ENCODE measurements at regions not wholly inside any gene's neighbourhood (a gene's known extent, or its start where the extent isn't known, plus 50 kb on each side); places are given as distances from the start of the nearest gene placed in this dataset.

DNA sequence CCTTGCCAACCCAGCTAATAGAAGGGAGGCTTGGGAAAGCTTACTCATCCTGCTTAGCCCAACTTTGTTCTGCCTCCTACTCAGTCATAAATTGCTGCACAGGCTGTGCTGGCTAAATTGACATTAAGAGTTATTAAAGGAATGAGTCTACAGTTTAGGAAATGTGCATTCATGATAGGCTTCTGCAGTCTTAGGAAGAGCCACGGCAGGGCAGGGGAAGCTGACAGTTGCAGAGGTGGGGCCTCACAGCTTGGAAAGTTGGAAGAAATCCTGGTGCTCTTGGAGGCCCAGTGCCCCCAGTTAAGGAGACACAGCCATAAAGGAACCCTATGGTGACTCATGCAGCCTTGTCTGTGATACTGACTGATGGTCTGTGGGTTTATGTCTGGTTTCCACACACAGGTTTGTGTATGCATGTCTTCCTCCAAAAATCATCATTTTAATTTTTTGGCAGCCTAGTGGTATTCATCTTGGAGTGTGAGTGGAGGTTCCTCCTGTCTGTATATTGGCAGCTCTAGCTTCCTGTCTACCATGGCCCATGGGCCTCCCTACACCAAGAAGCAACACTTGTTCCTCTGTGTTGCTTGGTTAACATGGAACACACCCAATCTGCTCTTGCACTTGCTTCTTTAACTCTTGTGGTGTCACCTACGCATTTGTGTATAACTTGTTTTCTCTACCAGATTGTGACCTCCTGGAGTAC lies 135.0 kb upstream of the KL start:
- in situ Hi-C loops (cut with HindIII; ENCODE audit: low sequenced_read_pairs): no loop called here

GRCh38 chr13:32881777-32882145 lies 134.5 kb upstream of the KL start:
- in situ Hi-C loops (cut with HindIII; ENCODE audit: low sequenced_read_pairs): no loop called here
- no peak for DNase-seq (ENCODE audit: low read depth)
- TF ChIP-seq, protein P1, sequence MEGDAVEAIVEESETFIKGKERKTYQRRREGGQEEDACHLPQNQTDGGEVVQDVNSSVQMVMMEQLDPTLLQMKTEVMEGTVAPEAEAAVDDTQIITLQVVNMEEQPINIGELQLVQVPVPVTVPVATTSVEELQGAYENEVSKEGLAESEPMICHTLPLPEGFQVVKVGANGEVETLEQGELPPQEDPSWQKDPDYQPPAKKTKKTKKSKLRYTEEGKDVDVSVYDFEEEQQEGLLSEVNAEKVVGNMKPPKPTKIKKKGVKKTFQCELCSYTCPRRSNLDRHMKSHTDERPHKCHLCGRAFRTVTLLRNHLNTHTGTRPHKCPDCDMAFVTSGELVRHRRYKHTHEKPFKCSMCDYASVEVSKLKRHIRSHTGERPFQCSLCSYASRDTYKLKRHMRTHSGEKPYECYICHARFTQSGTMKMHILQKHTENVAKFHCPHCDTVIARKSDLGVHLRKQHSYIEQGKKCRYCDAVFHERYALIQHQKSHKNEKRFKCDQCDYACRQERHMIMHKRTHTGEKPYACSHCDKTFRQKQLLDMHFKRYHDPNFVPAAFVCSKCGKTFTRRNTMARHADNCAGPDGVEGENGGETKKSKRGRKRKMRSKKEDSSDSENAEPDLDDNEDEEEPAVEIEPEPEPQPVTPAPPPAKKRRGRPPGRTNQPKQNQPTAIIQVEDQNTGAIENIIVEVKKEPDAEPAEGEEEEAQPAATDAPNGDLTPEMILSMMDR (IDR thresholded peaks at IDR 0.05; ENCODE audit: low read depth, low read length, missing control alignments): no peak
- H3K4me3 ChIP-seq (ENCODE audit: low read depth, low read length): no peak overlapping the region

More for the DNA sequence above, 135.0 kb upstream of the KL start:
- no peak overlapping the region for H3K4me3 ChIP-seq (ENCODE audit: low read depth, low read length)
- TF ChIP-seq, protein P1 (IDR thresholded peaks at IDR 0.05; ENCODE audit: low read depth, low read length, missing control alignments): no peak
- peak; percentile 31 for DNase-seq (ENCODE audit: low read depth)

DNA sequence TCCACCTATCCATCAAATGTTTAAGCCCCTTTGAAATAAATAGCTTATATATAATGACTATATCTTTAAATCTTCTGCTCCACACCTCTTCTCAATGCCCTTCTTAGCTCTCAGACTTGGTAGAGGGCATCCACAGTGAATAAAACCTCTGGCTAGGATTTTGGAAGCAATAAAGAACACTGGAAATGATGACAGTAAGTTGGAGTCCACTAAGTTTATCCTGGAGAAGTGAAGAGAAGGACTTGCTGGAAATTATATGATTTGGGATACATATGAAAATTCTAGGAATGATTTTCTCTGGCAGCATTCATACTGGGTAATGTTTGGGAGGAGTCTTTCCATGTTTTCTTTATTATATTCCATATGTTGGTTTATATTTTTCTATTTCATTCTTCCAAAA lies 133.5 kb upstream of the KL start:
- TF ChIP-seq, protein P1 (IDR thresholded peaks at IDR 0.05; ENCODE audit: low read depth, low read length, missing control alignments): no peak
- no peak for DNase-seq (ENCODE audit: low read depth)
- in situ Hi-C loops (cut with HindIII; ENCODE audit: low sequenced_read_pairs): no loop called here
- H3K4me3 ChIP-seq (ENCODE audit: low read depth, low read length): no peak overlapping the region

DNA sequence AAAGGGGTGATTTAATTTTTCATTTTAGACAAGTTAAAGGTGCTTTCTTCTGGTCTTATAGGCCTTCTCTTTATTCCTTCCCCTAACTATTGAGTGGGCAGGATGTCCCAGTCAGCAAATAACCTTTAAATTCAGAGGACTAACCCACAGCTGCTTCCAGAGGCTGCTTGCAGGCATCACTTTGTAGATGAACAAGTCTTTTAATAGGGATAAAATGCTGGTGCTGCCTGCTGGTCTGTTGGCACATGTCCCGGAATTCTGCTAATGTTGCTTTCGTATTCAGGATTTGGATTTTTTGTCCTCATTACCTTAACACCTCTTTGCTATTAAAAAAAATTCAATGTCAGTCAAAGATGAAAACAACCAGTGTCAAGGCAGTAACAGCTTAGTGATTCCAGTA lies 132.7 kb upstream of the KL start:
- in situ Hi-C loops (cut with HindIII; ENCODE audit: low sequenced_read_pairs): no loop called here
- peak; percentile 63 for DNase-seq (ENCODE audit: low read depth)
- TF ChIP-seq, protein P1 (IDR thresholded peaks at IDR 0.05; ENCODE audit: low read depth, low read length, missing control alignments): no peak
- H3K4me3 ChIP-seq (ENCODE audit: low read depth, low read length): no peak overlapping the region

DNA sequence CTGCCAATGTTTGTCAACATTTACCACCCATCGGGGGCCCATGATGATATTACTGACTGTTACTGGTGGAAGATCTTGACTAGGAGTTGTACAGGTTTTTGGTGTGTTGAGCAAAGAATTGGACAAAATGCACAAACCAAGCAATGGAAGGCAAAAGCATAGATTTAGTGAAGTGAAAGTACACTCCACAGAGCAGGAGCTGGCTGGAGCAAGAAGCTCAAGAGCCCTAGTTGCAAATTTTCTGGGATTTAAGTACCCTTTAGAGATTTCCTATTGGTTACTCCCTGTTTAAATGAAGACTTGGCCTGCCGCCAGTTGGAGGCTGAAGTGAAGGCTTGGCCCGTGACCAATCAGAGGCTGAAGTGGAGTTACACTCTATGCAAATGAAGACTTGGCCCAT lies 128.6 kb upstream of the KL start:
- TF ChIP-seq, protein P1 (IDR thresholded peaks at IDR 0.05; ENCODE audit: low read depth, low read length, missing control alignments): no peak
- in situ Hi-C loops (cut with HindIII; ENCODE audit: low sequenced_read_pairs): no loop called here
- no peak overlapping the region for H3K4me3 ChIP-seq (ENCODE audit: low read depth, low read length)
- no peak for DNase-seq (ENCODE audit: low read depth)

- DNase-seq (ENCODE audit: low read depth): no peak
- in situ Hi-C loops (cut with HindIII; ENCODE audit: low sequenced_read_pairs): no loop called here
Measured at GRCh38 chr13:32889986-32890565, 126.1 kb upstream of the KL start.

More at GRCh38 chr13:32889986-32890565, 126.1 kb upstream of the KL start:
- no peak overlapping the region for H3K4me3 ChIP-seq (ENCODE audit: low read depth, low read length)
- TF ChIP-seq, protein P1 (IDR thresholded peaks at IDR 0.05; ENCODE audit: low read depth, low read length, missing control alignments): no peak
